Transverse colon (tissue), 4 donors: ENCODE measurements at regions not wholly inside any gene's neighbourhood (a gene's known extent, or its start where the extent isn't known, plus 50 kb on each side); places are given as distances from the start of the nearest gene placed in this dataset.

ENCODE experiments used
- EP300 ChIP-seq: sonication (generic); formaldehyde crosslinking; IDR thresholded peaks from one replicate; pipeline ENCODE4 v1.6.1; 2017; ENCODE audit warnings: antibody characterized with exemption, low read depth
- POLR2A ChIP-seq: fragments of 450-650 bp; IDR thresholded peaks from one replicate; pipeline ENCODE4 v1.6.1; 2016; ENCODE audit warnings: antibody characterized with exemption, mild to moderate bottlenecking, moderate library complexity
- POLR2AphosphoS5 ChIP-seq, 3 donors: sonication (generic); formaldehyde crosslinking; IDR thresholded peaks; one replicate each; pipeline ENCODE4 v1.6.1; 2016; ENCODE audit warnings: antibody characterized with exemption in 3 of 3
- TF ChIP-seq, protein P1 (sequence below), 5 experiments: fragments of 200-600 bp in 3 of 5; fragments of 450-650 bp in 2 of 5; sonication (generic) in 3 of 5; IDR thresholded peaks; 1 replicate in 2 of 5; 2 replicates in 3 of 5; pipeline ENCODE4 v1.5.1; 2016 to 2017; ENCODE audit warnings: antibody characterized with exemption in 5 of 5, inconsistent platforms in 3 of 5, mild to moderate bottlenecking in 2 of 5, moderate library complexity in 1 of 5

GRCh38 chr3:66142079-66142478, 78.7 kb upstream of the SLC25A26 start:
- TF ChIP-seq, protein P1, sequence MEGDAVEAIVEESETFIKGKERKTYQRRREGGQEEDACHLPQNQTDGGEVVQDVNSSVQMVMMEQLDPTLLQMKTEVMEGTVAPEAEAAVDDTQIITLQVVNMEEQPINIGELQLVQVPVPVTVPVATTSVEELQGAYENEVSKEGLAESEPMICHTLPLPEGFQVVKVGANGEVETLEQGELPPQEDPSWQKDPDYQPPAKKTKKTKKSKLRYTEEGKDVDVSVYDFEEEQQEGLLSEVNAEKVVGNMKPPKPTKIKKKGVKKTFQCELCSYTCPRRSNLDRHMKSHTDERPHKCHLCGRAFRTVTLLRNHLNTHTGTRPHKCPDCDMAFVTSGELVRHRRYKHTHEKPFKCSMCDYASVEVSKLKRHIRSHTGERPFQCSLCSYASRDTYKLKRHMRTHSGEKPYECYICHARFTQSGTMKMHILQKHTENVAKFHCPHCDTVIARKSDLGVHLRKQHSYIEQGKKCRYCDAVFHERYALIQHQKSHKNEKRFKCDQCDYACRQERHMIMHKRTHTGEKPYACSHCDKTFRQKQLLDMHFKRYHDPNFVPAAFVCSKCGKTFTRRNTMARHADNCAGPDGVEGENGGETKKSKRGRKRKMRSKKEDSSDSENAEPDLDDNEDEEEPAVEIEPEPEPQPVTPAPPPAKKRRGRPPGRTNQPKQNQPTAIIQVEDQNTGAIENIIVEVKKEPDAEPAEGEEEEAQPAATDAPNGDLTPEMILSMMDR (IDR thresholded peaks at IDR 0.05), result no peak
- TF ChIP-seq POLR2A, result no peak
- no peak for TF ChIP-seq EP300
- no peak for TF ChIP-seq POLR2AphosphoS5 (IDR thresholded peaks at IDR 0.05)
